Stimulated activated CD8-positive, alpha-beta memory T cell treated with anti-CD3 and anti-CD28 coated beads, Interleukin-15, amount 100 ng/mL, for 1 hour (primary cell): ENCODE measurements at regions not wholly inside any gene's neighbourhood (a gene's known extent, or its start where the extent isn't known, plus 50 kb on each side); places are given as distances from the start of the nearest gene placed in this dataset.

Source experiments
- DNase-seq: peaks from one replicate; pipeline ENCODE4 v3.0.0-alpha.2; 2020; ENCODE audit warnings: low read depth

DNA sequence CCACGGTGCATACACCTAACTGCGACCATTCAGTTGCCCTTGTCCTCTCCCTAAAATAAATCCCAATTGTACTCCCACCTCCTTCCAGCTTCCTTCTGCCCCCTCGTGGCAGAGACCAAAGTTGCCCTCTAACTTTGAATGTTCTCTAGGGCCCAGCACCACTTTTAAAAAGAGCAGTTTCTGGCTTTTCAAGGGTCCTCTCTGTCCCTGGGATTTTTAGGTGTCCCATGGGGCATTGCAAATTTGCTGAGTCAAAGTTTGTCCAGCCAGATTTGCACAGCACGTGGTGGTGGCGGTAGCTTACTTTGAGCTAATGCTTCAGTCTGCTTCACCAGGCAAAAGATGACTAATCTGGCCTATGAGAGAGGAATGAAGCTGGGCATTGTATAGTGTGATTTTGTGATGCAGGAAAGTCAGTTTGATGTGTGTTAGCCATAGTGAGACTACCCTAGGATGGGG, 100.2 kb downstream of the PERP start:
- no peak for DNase-seq

DNA sequence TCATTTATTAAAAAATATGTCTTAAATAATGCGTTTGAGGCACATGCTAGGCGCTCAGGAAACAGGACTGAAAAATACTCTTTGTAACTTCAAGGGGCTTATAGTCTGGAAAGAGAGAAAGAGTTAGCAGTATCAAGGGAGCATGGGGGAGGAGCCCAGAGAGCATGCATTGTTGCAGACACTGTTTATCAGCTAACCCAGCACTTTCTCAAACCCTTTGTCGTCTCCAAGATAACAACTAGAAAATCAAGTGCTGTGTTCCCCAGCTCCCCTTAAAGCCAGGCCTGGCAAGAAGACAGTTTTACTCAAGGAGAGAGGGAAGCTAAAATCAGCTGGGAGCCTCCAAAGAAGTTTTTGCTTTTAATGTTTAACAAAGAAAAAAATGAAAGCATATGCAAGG, 98.4 kb downstream of the PERP start:
- no peak for DNase-seq

DNA sequence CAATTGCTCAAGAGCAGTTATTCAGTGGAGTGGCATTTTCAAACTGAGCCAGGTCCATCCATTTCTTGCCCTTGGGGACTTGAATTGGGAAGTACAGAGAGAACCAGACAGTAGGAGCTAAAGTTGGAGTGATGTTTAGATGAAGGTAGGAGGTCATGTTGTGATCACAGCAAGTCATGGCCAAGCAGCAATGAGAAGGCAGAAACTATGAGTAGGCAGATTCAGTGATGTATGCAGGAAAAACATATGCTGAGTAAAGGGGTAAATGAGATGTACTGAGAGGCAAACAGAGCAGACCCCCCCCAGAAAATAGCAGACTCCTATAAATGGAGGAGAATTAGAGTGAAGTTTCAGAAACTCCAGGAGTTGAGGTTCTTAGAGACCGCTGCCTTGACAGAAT, 95.8 kb downstream of the PERP start:
- no peak for DNase-seq

DNA sequence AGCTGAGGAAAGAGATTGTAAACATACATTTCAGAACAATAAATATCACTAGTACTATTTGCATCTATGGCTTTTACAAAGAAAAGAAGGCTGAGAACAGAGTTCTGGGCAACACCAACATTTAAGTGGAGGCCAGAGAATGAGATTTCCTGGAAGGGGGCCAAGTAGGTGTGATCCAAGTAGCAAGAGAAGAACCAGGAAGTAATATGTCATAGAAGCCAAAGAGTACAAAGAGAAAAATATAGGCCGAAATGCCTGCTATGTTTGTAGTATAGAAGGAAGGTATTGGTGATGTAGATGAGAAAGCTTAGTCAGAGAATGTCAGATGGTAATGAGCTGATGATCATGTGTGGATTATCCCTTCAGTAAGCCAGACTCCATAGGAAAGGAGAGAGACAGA, 94.5 kb downstream of the PERP start:
- no peak for DNase-seq

DNA sequence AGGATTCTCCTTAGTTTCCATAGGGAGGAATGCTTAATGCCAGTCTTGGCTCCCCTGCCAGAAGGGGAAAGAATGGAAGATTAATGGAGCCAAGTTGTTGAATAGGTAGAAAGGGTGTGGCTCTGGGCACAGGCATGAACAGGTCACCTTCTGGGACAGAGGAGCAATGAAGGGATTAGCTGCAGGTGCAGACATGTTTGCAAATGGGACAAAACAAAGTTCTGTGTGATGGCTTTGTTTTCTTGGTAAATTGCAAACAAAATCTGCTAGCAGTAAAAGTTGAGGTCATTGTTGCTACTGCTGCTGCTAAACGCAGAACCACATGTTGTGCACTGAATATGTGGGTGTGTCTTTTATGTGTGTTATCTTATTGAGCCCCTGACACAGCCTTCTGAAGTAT, 93.3 kb downstream of the PERP start:
- DNase-seq: no peak

DNA sequence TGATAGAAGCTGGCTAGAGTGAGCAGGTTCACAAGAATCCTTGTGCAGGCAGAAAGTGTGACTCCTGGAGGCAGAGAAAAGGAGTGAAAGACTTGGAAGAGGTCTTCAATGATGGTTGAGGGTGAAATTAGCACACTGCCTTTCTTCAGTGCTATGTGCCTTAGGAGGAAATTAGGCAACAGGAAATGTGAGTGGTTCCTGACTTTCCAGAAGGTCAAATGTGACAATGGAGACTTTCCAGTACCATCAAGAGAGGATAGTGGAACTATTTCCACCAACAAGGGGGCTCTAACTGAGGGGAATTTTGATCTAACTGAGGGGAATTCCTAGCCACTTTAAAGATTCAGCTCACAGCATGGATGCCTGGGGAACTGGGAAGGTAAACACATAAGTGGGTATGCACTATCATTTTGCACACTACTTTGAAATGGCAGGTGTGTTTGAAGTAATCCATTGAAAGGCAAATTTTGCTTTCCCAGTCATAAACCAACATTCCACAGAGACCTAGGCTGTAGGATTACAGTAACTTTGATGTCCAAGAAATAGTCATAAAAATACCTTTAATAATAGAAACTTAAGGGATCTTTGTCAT, 90.0 kb downstream of the PERP start:
- no peak for DNase-seq

DNA sequence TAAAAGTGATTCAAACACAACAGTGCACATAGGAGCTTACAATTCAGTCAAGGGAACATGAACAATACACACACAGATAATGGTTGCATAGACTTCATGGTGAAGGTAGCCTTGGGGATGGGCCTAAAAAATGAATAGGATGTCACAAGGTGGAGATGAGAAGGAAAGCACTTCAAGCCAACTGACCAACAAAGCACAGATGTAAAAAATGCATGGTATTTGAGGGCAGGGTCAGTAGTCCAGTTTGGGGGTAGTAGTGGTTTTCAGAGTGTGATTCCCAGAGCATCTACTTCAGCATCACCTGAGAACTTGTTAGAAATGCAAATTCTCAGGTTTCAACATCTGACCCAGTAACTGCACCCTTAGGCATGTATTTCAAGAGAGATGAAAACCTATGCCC, 88.9 kb downstream of the PERP start:
- DNase-seq: no peak

DNA sequence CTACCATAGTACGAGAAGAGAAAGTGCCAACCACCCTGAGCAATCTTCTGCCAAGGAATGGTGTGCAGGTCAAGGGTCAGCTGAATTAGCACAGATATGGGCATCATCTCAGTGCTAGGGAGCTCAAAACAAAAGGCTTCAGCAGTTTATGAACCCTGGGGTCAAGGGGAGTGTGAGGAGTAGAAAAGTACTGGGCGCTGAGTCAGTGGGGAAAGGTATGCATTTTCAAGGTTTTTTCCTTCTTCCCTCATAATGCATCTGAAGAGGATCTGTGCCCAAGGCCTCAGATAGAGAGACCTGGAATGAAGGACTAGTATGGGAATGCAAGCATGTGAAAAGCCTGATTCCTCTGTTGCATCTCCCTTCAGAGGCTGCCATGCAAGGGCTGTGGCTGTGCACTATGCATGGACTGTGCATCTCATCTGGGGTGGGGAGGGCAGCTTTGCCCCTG, 81.7 kb downstream of the PERP start:
- DNase-seq: no peak

DNA sequence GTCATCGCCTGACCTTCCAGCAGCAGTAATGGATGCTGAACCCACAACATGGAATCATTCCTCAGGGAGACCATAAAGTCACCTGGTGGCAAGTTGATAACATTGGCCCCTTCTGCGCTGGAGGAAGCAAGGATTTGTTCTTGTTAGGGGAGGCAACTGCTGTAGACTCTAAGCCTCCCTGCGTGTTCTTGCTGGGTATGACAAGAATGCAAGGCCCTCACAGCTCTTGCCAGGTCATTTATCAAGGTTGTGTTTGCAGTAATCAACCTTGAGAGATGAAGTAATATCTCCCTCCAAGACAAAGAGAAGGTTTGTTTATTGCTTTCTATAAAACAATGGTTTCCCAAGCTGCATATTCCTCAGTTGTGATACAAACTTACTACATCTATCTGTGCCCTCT, 80.9 kb downstream of the PERP start:
- DNase-seq: no peak

DNA sequence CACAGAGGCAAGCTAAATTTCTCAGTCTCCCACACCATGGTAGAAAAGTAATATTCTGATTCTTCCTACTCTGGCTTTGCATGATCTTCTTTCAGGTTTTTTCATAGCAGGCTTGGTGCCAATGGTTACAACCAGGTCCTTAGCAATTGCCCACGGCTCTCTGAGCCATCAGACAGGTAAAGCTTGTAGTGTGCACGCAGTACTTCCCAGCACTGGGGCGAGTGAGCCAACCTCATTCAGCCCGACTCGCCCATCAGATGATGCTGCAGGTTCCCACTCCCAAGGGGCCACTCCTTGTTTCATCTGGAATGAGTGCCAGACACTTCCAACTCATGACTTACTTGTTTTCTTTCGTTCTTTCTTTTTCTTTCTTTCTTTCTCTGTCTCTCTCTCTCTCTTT, 78.3 kb downstream of the PERP start:
- no peak for DNase-seq

DNA sequence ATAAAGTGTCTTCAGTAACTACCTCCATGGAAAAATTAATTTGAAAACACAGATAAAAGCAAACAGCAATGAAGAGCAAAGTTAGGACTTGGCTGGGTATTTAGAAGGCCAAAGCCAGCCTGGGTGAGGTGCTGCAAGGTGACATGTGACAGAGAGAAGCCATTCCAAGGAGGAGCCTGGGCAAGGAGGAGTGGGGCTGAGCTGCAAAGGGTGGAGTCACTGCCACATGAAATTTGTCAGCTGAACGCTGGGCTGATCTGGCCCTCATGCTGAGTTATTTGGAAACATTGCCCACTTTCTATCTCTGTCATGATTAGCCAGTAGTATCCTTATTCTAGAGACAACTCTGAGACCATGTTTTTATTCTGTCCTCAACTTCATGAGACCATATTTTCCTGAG, 76.3 kb downstream of the PERP start:
- no peak for DNase-seq

DNA sequence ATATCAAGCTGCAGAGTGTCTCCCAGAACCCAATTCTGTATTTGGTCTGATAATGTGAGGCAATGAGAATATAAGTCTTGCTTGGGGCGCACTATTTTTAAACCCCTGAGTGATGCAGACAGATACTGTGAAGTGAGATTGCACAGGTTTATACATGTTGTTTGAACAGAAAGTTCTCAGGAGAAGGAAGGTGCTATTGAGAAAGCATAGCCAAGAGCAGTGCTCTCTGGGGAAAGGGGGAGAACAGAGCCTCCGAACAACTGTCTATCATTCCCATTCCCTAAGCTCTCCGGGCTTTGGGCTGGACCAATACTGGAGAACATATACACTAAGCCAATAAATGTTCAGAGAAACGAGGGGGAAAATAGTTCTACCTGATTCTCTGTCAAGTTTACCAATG, 75.8 kb downstream of the PERP start:
- DNase-seq: no peak

DNA sequence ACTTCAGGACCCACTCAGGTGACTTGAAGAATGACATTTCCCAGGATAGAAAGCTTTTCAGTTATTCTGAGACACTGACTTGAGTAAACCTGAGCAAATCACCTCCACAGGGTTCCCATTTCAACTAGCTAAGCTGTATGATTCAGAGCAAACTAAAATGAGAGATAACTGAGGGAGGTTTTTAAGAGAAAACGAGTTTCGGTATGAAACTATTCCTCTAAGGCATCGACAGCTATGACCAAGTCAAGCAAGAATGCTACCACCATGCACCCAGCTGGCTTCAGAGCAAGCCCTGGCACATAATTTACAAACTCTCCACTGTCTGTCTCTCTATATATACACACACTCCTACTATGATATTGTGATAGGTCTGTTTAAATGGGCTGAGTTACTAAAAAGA, 75.4 kb downstream of the PERP start:
- no peak for DNase-seq

DNA sequence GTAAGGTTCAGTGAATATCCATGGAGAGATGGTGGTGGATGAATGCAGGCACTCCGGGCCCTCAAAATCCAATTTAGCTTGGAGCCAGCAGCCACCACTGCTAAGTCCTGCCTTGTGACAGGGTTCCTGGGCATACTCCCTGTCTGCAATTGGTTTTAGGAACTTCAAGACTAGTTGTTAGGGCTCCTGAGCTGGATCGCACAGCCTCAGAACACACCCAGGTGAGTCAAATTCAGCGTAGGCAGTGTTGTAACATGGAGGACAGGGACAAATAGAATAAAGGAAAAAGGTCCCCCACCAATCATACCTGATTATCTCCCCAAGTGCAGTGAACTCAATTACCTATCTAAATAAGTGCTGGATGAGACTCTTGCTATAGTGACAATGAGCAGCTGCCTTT, 74.6 kb downstream of the PERP start:
- no peak for DNase-seq

DNA sequence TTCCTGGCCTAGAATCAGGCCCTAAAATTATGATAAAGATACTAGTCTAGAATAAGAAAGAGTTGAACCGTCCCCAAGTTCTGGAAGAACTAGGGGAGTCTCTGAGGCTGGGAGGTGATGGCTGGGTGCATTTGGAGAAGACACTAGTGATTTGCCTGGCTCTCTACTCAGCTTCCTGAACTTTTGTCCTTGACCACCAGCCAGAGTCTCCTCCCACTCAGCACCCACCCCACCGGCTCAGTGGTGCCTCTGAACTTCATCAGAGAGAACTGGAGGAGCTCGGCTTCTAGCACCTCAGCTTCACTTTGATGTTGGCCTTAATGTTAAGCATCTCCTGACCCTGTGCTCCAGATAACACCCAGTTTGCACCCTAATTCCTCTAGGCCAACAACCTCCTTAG, 73.0 kb downstream of the PERP start:
- no peak for DNase-seq

DNA sequence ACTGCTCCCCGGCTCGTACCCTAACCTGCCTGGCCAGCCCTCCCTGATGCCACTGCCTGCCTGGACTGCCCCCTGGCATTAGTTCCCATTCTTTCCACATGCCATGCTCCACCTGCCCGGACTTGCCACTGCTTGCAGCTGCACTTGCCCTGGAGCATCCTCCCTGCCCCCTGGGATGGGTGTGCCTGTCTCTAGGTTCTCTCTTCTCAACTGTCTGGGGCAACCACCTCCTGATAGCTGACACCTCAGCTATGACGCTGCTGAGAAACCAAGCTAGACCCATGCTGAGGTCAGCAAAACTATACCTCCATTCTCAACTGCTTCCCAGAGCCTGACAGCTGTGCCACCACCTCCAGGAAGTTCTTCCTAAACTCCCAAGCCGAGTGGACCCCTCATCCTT, 72.1 kb downstream of the PERP start:
- no peak for DNase-seq

DNA sequence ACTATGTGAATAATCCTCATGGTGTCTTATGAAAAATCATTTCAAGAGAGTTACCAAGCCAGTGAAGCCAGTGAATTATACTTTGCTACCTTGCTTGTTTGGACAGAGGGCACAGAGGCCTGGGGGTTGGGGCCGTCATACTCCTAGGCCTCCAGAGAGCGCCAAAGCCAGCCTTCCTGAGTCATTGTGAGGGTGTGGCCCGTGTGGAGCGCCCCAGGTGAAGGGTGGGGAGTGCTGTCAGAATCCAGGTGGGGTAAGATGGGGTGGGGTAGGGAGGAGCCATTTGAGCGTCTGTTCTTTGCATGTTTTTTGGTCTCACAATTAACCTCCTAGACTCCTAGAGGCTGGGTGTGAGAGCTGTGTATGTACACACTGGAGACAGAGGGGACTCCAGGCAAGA, 71.1 kb downstream of the PERP start:
- no peak for DNase-seq

DNA sequence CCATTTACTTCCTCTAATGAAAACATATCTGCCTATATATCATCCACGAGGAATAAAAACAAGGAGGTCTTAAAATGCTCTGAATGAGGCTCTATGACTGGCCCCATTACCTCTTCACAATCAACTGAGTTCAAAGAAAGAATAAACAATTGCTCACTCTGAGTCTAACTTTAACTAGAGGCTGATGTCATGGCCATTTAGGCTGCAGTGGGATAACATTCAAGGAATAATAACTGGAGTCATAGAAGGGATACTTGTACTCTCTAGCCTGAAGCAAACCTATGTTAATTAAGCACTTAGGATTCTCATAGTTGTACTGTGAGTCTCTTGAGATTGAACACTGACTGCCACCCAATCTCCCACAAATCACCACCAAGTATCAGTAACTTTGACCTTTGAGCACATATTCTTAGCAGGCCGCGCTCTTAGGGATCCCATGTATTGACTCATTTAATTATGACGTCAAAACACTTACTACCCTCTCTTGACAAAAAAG, 70.2 kb downstream of the PERP start:
- DNase-seq: no peak

DNA sequence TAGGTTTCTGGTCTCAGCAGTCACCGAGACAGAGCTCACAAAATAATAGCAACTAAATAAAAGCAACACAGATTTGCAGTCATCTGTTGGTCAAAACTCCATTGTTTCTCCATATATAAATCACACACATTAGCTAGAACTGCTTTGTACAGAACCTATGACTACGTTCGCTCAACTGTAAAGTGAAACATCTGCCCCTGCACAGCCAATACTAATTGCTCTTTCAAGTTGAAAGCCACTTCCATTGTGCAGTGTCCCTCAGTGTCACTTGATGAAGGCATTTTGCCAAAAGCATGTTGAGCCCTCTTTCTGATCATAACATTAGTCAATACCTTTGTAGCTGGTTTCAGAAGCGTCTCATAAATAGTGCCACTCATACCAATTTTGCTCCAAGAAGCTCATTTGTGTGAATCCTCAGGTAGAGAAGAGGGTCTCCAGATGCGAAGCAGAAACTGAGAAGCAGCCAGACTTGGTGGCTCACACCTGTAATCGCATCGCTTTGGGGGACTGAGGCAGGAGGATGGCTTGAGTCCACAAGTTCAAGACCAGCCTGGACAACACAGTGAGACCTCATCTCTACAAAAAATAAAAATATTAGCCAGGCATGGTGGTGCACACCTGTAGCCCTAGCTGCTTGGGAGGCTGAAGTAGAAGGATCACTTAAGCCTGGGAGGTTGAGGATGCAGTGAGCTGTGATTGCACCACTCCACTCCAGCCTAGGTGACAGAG, 68.9 kb downstream of the PERP start:
- DNase-seq: no peak
